CD14-positive monocyte (primary cell): ENCODE measurements at regions not wholly inside any gene's neighbourhood (a gene's known extent, or its start where the extent isn't known, plus 50 kb on each side); places are given as distances from the start of the nearest gene placed in this dataset.

Experiments
- DNase-seq, 3 donors: peaks; one replicate each; pipeline ENCODE4 v3.0.0-alpha.2; 2011 to 2022
- H2AFZ ChIP-seq: 2 replicates; pipeline ENCODE4 v1.6.0; 2012; ENCODE audit warnings: mild to moderate bottlenecking, low read depth, low read length, inconsistent platforms; ENCODE audit not compliant: insufficient read depth, poor library complexity, severe bottlenecking
- H3K27ac ChIP-seq, 2 donors: 1 replicate in 1 of 2; 2 replicates in 1 of 2; pipeline ENCODE4 v1.5.1; 2012 to 2013; ENCODE audit warnings: low read length in 2 of 2, control low read depth in 1 of 2, inconsistent platforms in 1 of 2, low read depth in 1 of 2, mild to moderate bottlenecking in 1 of 2
- H3K27me3 ChIP-seq, 2 donors: one replicate each; pipeline versions ENCODE4 v1.6.0 to v1.6.1; 2011 to 2013; ENCODE audit warnings: low read length in 2 of 2; ENCODE audit not compliant: control insufficient read depth in 2 of 2, insufficient read depth in 2 of 2
- H3K36me3 ChIP-seq, 2 donors: replicated peaks in 1 of 2; 1 replicate in 1 of 2; 2 replicates in 1 of 2; pipeline versions ENCODE4 v1.5.1 to v1.6.1; 2012 to 2013; ENCODE audit warnings: low read length in 2 of 2, control low read depth in 1 of 2, inconsistent platforms in 1 of 2, mild to moderate bottlenecking in 1 of 2; ENCODE audit not compliant: insufficient read depth in 2 of 2, control insufficient read depth in 1 of 2
- H3K4me1 ChIP-seq, 2 donors: 1 replicate in 1 of 2; 2 replicates in 1 of 2; pipeline versions ENCODE4 v1.5.1 to v1.6.1; 2012 to 2013; ENCODE audit warnings: low read length in 2 of 2, control low read depth in 1 of 2, inconsistent platforms in 1 of 2, mild to moderate bottlenecking in 1 of 2, moderate library complexity in 1 of 2; ENCODE audit not compliant: insufficient read depth in 2 of 2, control insufficient read depth in 1 of 2
- H3K4me2 ChIP-seq: replicated peaks from 2 replicates; pipeline ENCODE3; 2012; ENCODE audit warnings: low read length, moderate library complexity, mild to moderate bottlenecking; ENCODE audit not compliant: poor library complexity, severe bottlenecking; ENCODE audit errors: extremely low read depth
- H3K4me3 ChIP-seq, 3 experiments: fragments of 200-600 bp in 1 of 3; sonication (generic) in 1 of 3; replicated peaks in 1 of 3; 1 replicate in 2 of 3; 2 replicates in 1 of 3; pipeline ENCODE4 v1.5.1; 2011 to 2013; ENCODE audit warnings: low read length in 3 of 3, mild to moderate bottlenecking in 3 of 3, control low read depth in 2 of 3, low read depth in 2 of 3, inconsistent platforms in 1 of 3, moderate library complexity in 1 of 3
- H3K79me2 ChIP-seq: 2 replicates; pipeline ENCODE4 v1.6.0; 2012; ENCODE audit warnings: mild to moderate bottlenecking, control low read depth, inconsistent platforms, low read length, moderate library complexity; ENCODE audit not compliant: insufficient read depth
- H3K9ac ChIP-seq: 2 replicates; pipeline ENCODE4 v1.6.0; 2017; ENCODE audit warnings: low read length, mild to moderate bottlenecking; ENCODE audit not compliant: insufficient read depth, poor library complexity, severe bottlenecking
- H3K9me3 ChIP-seq, 2 donors: replicated peaks in 1 of 2; 1 replicate in 1 of 2; 2 replicates in 1 of 2; pipeline versions ENCODE4 v1.5.1 to v1.6.1; 2012 to 2013; ENCODE audit warnings: low read length in 2 of 2, control low read depth in 1 of 2; ENCODE audit not compliant: control insufficient read depth in 1 of 2, insufficient read depth in 1 of 2
- H4K20me1 ChIP-seq: 2 replicates; pipeline ENCODE4 v1.6.0; 2012; ENCODE audit warnings: mild to moderate bottlenecking, low read length, control low read depth, moderate library complexity; ENCODE audit not compliant: insufficient read depth
- H3K27ac Mint-ChIP-seq, 7 donors: one replicate each; pipeline ENCODE4 v1.8.0; 2020; ENCODE audit warnings: mild to moderate bottlenecking in 7 of 7, mixed read lengths in 7 of 7, moderate library complexity in 6 of 7, inconsistent platforms in 2 of 7
- H3K27me3 Mint-ChIP-seq, 3 donors: one replicate each; pipeline ENCODE4 v1.8.0; 2021 to 2022; ENCODE audit warnings: low read depth in 3 of 3, mild to moderate bottlenecking in 3 of 3, mixed read lengths in 3 of 3, moderate library complexity in 3 of 3, inconsistent platforms in 1 of 3
- H3K36me3 Mint-ChIP-seq, 2 donors: one replicate each; pipeline ENCODE4 v1.8.0; 2020; ENCODE audit warnings: mixed read lengths in 2 of 2, inconsistent platforms in 1 of 2, mild to moderate bottlenecking in 1 of 2
- H3K4me1 Mint-ChIP-seq: one replicate; pipeline ENCODE4 v1.8.0; 2020; ENCODE audit warnings: mild to moderate bottlenecking, mixed read lengths
- H3K4me3 Mint-ChIP-seq, 2 donors: one replicate each; pipeline ENCODE4 v1.8.0; 2020; ENCODE audit warnings: mild to moderate bottlenecking in 2 of 2, mixed read lengths in 2 of 2, moderate library complexity in 1 of 2
- H3K9me3 Mint-ChIP-seq, 7 donors: one replicate each; pipeline ENCODE4 v1.8.0; 2020 to 2022; ENCODE audit warnings: mixed read lengths in 7 of 7, mild to moderate bottlenecking in 6 of 7, moderate library complexity in 6 of 7, inconsistent platforms in 2 of 7
- CTCF ChIP-seq: fragments of 200-600 bp; IDR thresholded peaks from one replicate; pipeline ENCODE4 v1.8.0; 2022; ENCODE audit warnings: antibody characterized with exemption, mild to moderate bottlenecking
- WGBS: methylation state at CpG from one replicate; pipeline ENCODE4 v1.1.5; 2013; ENCODE audit warnings: missing lambda C conversion rate; ENCODE audit not compliant: insufficient coverage; 5-methylcytosine and 5-hydroxymethylcytosine counted together
- intact Hi-C, 2 donors: fragments of 100-400 bp; cut with micrococcal nuclease; formaldehyde crosslinking; loops; one replicate each; pipeline versions ENCODE4 v1.15.0 to v1.15.1; 2023

DNA sequence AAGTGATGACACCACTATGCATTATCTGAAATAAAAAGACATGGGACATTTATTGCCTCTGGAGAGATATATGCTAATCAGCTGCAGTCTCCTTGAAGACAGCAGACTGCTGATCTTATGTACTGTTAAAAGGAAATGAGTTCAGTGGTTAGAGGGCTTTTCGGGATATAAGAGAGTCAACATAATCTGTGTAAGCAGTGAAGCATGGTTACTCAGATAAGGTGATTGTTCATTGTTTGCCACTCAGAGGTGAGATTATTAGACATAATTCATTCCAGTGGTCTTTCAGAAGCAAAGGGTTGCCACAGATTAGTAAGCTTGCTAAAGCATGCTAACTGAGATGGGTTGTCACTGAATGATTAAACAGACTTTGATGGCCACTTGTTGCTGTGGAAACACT, 1450.7 kb upstream of the ADGRB3 start:
- Histone ChIP-seq H3K36me3 (no peaks in the 10 kb centered on the region), H3K4me3 (no peak overlapping the region), H3K4me1 (no peaks in the 10 kb centered on the region), H2AFZ (no peak overlapping the region), H3K27me3 (no peaks in the 10 kb centered on the region), H3K9me3 (no peaks in the 10 kb centered on the region), H4K20me1 (no peaks in the 10 kb centered on the region), H3K9ac (no peak overlapping the region), H3K4me2 (no peak overlapping the region), H3K79me2 (no peaks in the 10 kb centered on the region), H3K27ac (no peak overlapping the region)
- WGBS, result 100% methylated on average over 1 of the region's 1 CpG
- TF ChIP-seq CTCF, result no peak
- H3K4me1 Mint-ChIP-seq, result no peaks in the 10 kb centered on the region
- peaks cover 0 to 3% (median 0%) of the 10 kb centered on the region in 7 donors for H3K9me3 Mint-ChIP-seq
- DNase-seq, result no peak
- intact Hi-C loops, result no loop called here
- H3K27ac Mint-ChIP-seq, result no peak overlapping the region
- H3K27me3 Mint-ChIP-seq, result no peaks in the 10 kb centered on the region
- no peaks in the 10 kb centered on the region for H3K36me3 Mint-ChIP-seq
- H3K4me3 Mint-ChIP-seq, result no peak overlapping the region

DNA sequence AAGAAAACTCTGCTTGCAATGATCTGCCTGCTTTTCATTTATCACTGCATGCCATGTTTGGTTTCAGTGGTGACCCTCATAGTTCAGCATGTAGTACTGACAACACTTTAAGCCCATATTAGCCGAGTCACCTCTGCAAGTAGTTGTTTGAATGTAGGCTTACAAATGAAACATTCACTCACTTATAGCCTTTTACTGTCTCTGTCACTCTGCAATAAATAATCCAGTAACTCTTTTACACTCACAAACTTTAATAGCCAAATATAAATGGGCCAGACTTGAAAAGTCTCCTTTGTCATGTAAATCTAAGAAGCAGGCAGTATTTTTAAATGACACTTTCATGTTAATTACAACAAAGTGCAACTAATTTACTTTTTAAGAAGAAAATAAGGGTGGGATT, 1460.0 kb upstream of the ADGRB3 start:
- Histone ChIP-seq H4K20me1 (no peaks in the 10 kb centered on the region), H3K4me1 (no peaks in the 10 kb centered on the region), H2AFZ (no peak overlapping the region), H3K27me3 (no peaks in the 10 kb centered on the region), H3K9me3 (no peaks in the 10 kb centered on the region), H3K36me3 (no peaks in the 10 kb centered on the region), H3K4me2 (no peak overlapping the region), H3K4me3 (no peak overlapping the region), H3K79me2 (no peaks in the 10 kb centered on the region), H3K9ac (no peak overlapping the region), H3K27ac (no peak overlapping the region)
- intact Hi-C loops, result no loop called here
- Mint-ChIP-seq H3K36me3 (no peaks in the 10 kb centered on the region), H3K27ac (no peak overlapping the region), H3K4me3 (no peak overlapping the region), H3K27me3 (peaks cover 0 to 1% (median 0%) of the 10 kb centered on the region in 3 donors), H3K9me3 (peaks cover 0 to 3% (median 0%) of the 10 kb centered on the region in 7 donors), H3K4me1 (no peaks in the 10 kb centered on the region)
- no CpG with 5 or more reads among the region's 1 CpG for WGBS
- no peak for DNase-seq
- no peak for TF ChIP-seq CTCF
